Astrocyte of the cerebellum (primary cell): ENCODE measurements at regions not wholly inside any gene's neighbourhood (a gene's known extent, or its start where the extent isn't known, plus 50 kb on each side); places are given as distances from the start of the nearest gene placed in this dataset.

ENCODE experiments used
- DNase-seq: peaks from one replicate; pipeline ENCODE4 v3.0.0-alpha.2; 2011; ENCODE audit warnings: low read depth
- H3K4me3 ChIP-seq: 2 replicates; pipeline ENCODE4 v1.5.1; 2011; ENCODE audit warnings: mild to moderate bottlenecking, low read depth, low read length, moderate library complexity
- in situ Hi-C: cut with HindIII; loops from 2 replicates; pipeline ENCODE4 v1.10.0; 2017; ENCODE audit warnings: low sequenced_read_pairs
- TF ChIP-seq, protein P1 (sequence below): IDR thresholded peaks from 2 replicates; pipeline ENCODE4 v1.5.1; 2012; ENCODE audit warnings: low read length, low read depth, moderate library complexity, mild to moderate bottlenecking; ENCODE audit errors: missing control alignments

DNA sequence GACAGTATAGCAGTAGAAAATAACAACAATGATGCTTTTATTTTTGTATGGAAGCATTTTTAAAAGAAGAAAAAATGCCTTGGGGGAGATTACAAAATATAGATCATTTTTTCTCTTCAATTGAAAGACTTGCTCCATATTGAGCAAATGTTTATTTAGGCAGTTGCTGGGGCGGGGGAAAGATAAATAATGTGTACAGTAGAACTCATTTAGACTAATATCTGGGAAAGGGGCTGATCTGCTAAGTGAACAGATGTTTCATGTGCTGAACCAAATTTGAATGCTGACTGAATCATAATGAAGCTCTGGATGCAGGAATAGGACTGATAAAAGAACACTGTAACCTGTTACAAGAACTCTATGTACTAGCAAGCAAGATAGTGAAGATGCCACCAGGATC lies 457.1 kb upstream of the TENM4 start:
- DNase-seq: no peak
- in situ Hi-C loops: no loop called here
- TF ChIP-seq, protein P1, sequence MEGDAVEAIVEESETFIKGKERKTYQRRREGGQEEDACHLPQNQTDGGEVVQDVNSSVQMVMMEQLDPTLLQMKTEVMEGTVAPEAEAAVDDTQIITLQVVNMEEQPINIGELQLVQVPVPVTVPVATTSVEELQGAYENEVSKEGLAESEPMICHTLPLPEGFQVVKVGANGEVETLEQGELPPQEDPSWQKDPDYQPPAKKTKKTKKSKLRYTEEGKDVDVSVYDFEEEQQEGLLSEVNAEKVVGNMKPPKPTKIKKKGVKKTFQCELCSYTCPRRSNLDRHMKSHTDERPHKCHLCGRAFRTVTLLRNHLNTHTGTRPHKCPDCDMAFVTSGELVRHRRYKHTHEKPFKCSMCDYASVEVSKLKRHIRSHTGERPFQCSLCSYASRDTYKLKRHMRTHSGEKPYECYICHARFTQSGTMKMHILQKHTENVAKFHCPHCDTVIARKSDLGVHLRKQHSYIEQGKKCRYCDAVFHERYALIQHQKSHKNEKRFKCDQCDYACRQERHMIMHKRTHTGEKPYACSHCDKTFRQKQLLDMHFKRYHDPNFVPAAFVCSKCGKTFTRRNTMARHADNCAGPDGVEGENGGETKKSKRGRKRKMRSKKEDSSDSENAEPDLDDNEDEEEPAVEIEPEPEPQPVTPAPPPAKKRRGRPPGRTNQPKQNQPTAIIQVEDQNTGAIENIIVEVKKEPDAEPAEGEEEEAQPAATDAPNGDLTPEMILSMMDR: no peak

GRCh38 chr11:79896258-79896657 lies 455.4 kb upstream of the TENM4 start:
- H3K4me3 ChIP-seq: no peak overlapping the region
- TF ChIP-seq, protein P1: no peak
- DNase-seq: no peak
- in situ Hi-C loops: no loop called here

More for the DNA sequence above, 457.1 kb upstream of the TENM4 start:
- H3K4me3 ChIP-seq: no peak overlapping the region

DNA sequence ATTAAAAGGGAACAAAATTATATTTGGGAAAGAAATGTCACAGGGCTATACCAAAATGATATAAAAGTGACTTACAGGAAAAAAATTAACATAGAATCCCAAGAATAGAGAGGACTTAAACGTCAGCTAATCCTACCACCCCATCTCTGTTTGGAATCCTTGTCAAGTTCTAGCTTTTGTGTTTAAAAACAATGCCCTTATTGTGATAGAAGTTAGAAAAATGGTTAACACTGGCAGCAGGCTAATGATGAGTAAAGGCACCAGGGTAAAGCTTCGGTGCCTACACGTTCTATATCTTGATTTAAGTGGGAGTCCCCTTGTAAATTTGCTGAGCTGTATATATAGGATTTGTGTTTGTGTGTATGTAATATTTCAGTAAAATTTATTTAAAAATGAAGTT lies 453.3 kb upstream of the TENM4 start:
- in situ Hi-C loops: no loop called here
- no peak overlapping the region for H3K4me3 ChIP-seq
- TF ChIP-seq, protein P1: no peak
- no peak for DNase-seq

DNA sequence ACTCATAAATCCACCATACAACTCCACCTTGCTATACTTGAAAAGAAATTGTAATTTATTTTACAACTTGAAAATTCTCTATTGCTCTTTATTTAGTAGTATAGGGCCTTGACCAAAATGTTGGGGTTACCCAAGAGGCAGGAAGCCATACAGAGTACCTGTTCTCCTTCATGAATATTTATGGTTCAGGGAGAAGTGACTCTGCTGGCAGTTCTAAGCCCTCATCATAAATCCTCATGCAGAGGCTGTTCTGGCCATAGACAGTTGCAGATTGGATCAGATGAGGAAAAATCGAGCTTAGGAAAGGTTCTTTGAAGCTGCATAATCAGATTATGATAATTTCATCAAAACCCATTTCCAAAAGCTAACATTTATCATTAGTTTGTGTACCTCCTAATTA lies 449.4 kb upstream of the TENM4 start:
- TF ChIP-seq, protein P1: no peak
- in situ Hi-C loops: no loop called here
- no peak overlapping the region for H3K4me3 ChIP-seq
- DNase-seq: no peak

GRCh38 chr11:79864882-79865281 lies 424.1 kb upstream of the TENM4 start:
- TF ChIP-seq, protein P1: no peak
- DNase-seq: no peak
- in situ Hi-C loops: loop anchor here (5.0 kb wide), 1 partner anchor 63 kb away; no protein-coding TSS in a partner anchor
- H3K4me3 ChIP-seq: no peak overlapping the region

DNA sequence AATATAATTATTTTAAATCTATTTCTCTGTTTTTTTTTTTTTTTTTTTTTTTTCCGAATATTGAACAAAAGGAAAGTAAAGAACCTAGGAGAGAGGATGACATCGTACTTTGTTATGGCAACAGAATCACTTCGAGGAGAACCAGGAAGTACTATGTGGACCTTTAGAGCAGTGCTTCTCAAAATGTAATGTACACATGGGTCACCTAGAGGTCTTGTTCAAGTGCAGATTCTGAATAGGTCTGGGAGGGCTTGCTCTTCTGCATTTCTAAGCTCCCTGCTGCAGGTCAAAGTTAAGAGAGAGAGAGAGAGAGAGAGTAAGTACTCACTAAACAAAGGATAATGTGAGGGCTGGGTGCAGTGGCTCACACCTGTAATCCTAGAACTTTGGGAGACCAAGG lies 419.5 kb upstream of the TENM4 start:
- TF ChIP-seq, protein P1: no peak
- in situ Hi-C loops: loop anchor here (5.0 kb wide), 1 partner anchor 58 kb away; no protein-coding TSS in a partner anchor
- no peak for DNase-seq
- no peak overlapping the region for H3K4me3 ChIP-seq
